ENCODE measurements at regions not wholly inside any gene's neighbourhood (a gene's known extent, or its start where the extent isn't known, plus 50 kb on each side); places are given as distances from the start of the nearest gene placed in this dataset.

DNA sequence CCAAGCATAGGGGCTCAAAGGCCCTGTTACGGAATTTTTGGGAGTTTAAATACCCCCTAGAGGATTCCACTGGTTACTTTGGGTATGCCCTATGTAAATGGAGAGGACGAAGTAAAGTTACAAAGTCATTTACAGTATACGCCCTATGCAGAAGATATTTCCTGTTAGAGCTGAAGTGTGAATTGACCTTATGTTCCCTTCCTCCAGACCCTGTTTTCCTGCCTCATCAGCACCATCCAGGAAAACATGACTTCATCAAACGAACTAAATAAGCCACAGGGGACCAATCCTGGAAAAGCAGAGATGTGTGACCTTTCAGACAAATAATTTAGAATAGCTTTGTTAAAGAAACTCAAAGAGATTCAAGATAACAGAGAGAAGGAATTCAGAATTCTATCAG is 177.4 kb downstream of the SQOR start:
- Histone ChIP-seq H2BK20ac (ENCODE audit: low read depth, low read length) (no peak overlapping the region), H3K36me3 (ENCODE audit: control insufficient read depth, insufficient read depth, low read length) (no peaks in the 10 kb centered on the region), H3K23ac (ENCODE audit: low read depth, low read length) (no peak overlapping the region), H3K9me1 (ENCODE audit: insufficient read depth, low read length) (no peaks in the 10 kb centered on the region), H3K4me2 (ENCODE audit: low read depth, low read length) (no peak overlapping the region), H3K56ac (ENCODE audit: extremely low read depth, insufficient read depth, low read length) (no peak overlapping the region), H3K27me3 (ENCODE audit: control insufficient read depth, insufficient read depth, low read length) (no peaks in the 10 kb centered on the region), H2AK5ac (ENCODE audit: low read depth, low read length) (no peak overlapping the region), H4K5ac (ENCODE audit: low read depth, low read length) (no peak overlapping the region), H3K4me3 (ENCODE audit: insufficient read depth, low read depth, low read length) (no peak overlapping the region), H2BK120ac (ENCODE audit: low read depth, low read length) (no peak overlapping the region), H3K18ac (ENCODE audit: low read depth, low read length) (no peak overlapping the region), H2BK5ac (ENCODE audit: low read depth, low read length, poor library complexity, severe bottlenecking) (no peak overlapping the region), H3K14ac (replicated peaks; ENCODE audit: low read depth, low read length) (no peak overlapping the region), H3K9me3 (ENCODE audit: control insufficient read depth, insufficient read depth, low read length) (no peaks in the 10 kb centered on the region), H3K79me1 (ENCODE audit: low read depth in 1 of 2, low read length in 2 of 2) (no peaks in the 10 kb centered on the region), H2AK9ac (replicated peaks; ENCODE audit: low read depth, low read length, poor library complexity) (no peak overlapping the region), H2AFZ (replicated peaks; ENCODE audit: low read length, poor library complexity) (no peak overlapping the region), H3K4me1 (ENCODE audit: control insufficient read depth, insufficient read depth, low read length) (no peaks in the 10 kb centered on the region), H3K9ac (ENCODE audit: low read depth, low read length) (no peak overlapping the region), H4K91ac (ENCODE audit: insufficient read depth, low read depth, low read length) (no peak overlapping the region), H4K20me1 (ENCODE audit: insufficient read depth, low read length) (no peaks in the 10 kb centered on the region), H3K4ac (ENCODE audit: low read depth, low read length) (no peak overlapping the region), H4K8ac (ENCODE audit: low read depth in 2 of 2, low read length in 2 of 2) (no peak overlapping the region), H3K27ac (ENCODE audit: insufficient read depth, low read length) (no peak overlapping the region), H2BK15ac (ENCODE audit: low read depth, low read length) (no peak overlapping the region)
- no CpG with 5 or more reads among the region's 4 CpGs for WGBS, 2 experiments (ENCODE audit: extremely low coverage in 2 of 2, insufficient read length in 1 of 2)
- BruUV-seq (replicated peaks), result no TSS peak
- dilution Hi-C loops (cut with HindIII; ENCODE audit: low sequenced_read_pairs, unreplicated experiment) (no loop called here), in situ Hi-C loops (cut with MboI; ENCODE audit: low sequenced_read_pairs) (no loop called here), intact Hi-C loops (cut with micrococcal nuclease) (no loop called here)
- ChIA-PET CTCF (no interaction called here), POLR2A (ENCODE audit: unreplicated experiment) (no interaction called here)
- TF ChIP-seq CHD1 (IDR thresholded peaks at IDR 0.05; ENCODE audit: low read depth, low read length) (no peak), NFE2L2 (IDR thresholded peaks at IDR 0.05; ENCODE audit: low read depth, low read length) (no peak), FOS (IDR thresholded peaks at IDR 0.05; ENCODE audit: low read depth, low read length) (no peak), MAFK (IDR thresholded peaks at IDR 0.05; ENCODE audit: low read depth, low read length) (no peak), MAZ (IDR thresholded peaks at IDR 0.05; ENCODE audit: borderline replicate concordance, low read depth, low read length) (no peak), BHLHE40 (IDR thresholded peaks at IDR 0.05; ENCODE audit: low read depth, low read length) (no peak), RFX5 (IDR thresholded peaks at IDR 0.05; ENCODE audit: low read depth, low read length) (no peak), RAD21 (IDR thresholded peaks at IDR 0.05; ENCODE audit: low read length) (no peak), POLR2A (IDR thresholded peaks at IDR 0.05; ENCODE audit: low read depth, low read length) (no peak), CEBPB (IDR thresholded peaks at IDR 0.05; ENCODE audit: low read depth, low read length) (no peak), MXI1 (IDR thresholded peaks at IDR 0.05; ENCODE audit: borderline replicate concordance, low read depth, low read length) (no peak), USF2 (IDR thresholded peaks at IDR 0.05; ENCODE audit: low read depth, low read length) (no peak), RCOR1 (IDR thresholded peaks at IDR 0.05; ENCODE audit: insufficient replicate concordance, low read length) (no peak), SMC3 (IDR thresholded peaks at IDR 0.05; ENCODE audit: low read depth, low read length) (no peak), CTCF (conservative IDR thresholded peaks at IDR 0.05; ENCODE audit: low read depth, low read length) (no peak)
- TF ChIP-seq, protein P1, sequence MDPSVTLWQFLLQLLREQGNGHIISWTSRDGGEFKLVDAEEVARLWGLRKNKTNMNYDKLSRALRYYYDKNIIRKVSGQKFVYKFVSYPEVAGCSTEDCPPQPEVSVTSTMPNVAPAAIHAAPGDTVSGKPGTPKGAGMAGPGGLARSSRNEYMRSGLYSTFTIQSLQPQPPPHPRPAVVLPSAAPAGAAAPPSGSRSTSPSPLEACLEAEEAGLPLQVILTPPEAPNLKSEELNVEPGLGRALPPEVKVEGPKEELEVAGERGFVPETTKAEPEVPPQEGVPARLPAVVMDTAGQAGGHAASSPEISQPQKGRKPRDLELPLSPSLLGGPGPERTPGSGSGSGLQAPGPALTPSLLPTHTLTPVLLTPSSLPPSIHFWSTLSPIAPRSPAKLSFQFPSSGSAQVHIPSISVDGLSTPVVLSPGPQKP (IDR thresholded peaks at IDR 0.05; ENCODE audit: borderline replicate concordance, low read depth, low read length), result no peak
- no peak for DNase-seq
- ATAC-seq (ENCODE audit: low read depth), result no peak

Data from IMR-90 (cell line).